ENCODE measurements at regions not wholly inside any gene's neighbourhood (a gene's known extent, or its start where the extent isn't known, plus 50 kb on each side); places are given as distances from the start of the nearest gene placed in this dataset.

GRCh38 chr1:235009561-235010306, 118.9 kb downstream of the TOMM20 start:
- Mint-ChIP-seq H3K27me3 (ENCODE audit: low read depth) (no peaks in the 10 kb centered on the region), H3K4me3 (peak overlapping the region; percentile 15), H3K27ac (peak overlapping the region; percentile 76), H3K4me1 (ENCODE audit: low read depth) (peaks cover 73% of the 10 kb centered on the region), H3K9me3 (peaks cover 14% of the 10 kb centered on the region), H3K36me3 (ENCODE audit: low read depth) (peaks cover 33% of the 10 kb centered on the region)

- no peak overlapping the region for H3K4me3 Mint-ChIP-seq
These were observed 119.6 kb downstream of the TOMM20 start for GRCh38 chr1:235009074-235009473.

GRCh38 chr1:235008239-235008638, 120.4 kb downstream of the TOMM20 start:
- Mint-ChIP-seq H3K27ac (peak overlapping the region; percentile 83), H3K4me3 (no peak overlapping the region), H3K4me1 (ENCODE audit: low read depth) (peaks cover 70% of the 10 kb centered on the region), H3K36me3 (ENCODE audit: low read depth) (peaks cover 32% of the 10 kb centered on the region), H3K9me3 (peaks cover 14% of the 10 kb centered on the region), H3K27me3 (ENCODE audit: low read depth) (no peaks in the 10 kb centered on the region)

More at GRCh38 chr1:235009074-235009473, 119.6 kb downstream of the TOMM20 start:
- H3K36me3 Mint-ChIP-seq (ENCODE audit: low read depth) = peaks cover 30% of the 10 kb centered on the region
- peaks cover 72% of the 10 kb centered on the region for H3K4me1 Mint-ChIP-seq (ENCODE audit: low read depth)
- H3K27ac Mint-ChIP-seq = peak overlapping the region; percentile 77
- peaks cover 14% of the 10 kb centered on the region for H3K9me3 Mint-ChIP-seq
- H3K27me3 Mint-ChIP-seq (ENCODE audit: low read depth) = no peaks in the 10 kb centered on the region

- Mint-ChIP-seq H3K36me3 (ENCODE audit: low read depth) (peaks cover 26% of the 10 kb centered on the region), H3K4me1 (ENCODE audit: low read depth) (peaks cover 59% of the 10 kb centered on the region), H3K27me3 (ENCODE audit: low read depth) (no peaks in the 10 kb centered on the region), H3K4me3 (no peak overlapping the region), H3K27ac (peak overlapping the region; percentile 65), H3K9me3 (peaks cover 14% of the 10 kb centered on the region)
These were observed 121.8 kb downstream of the TOMM20 start for GRCh38 chr1:235006816-235007215.

GRCh38 chr1:235006132-235006721, 122.4 kb downstream of the TOMM20 start:
- Mint-ChIP-seq H3K4me1 (ENCODE audit: low read depth) (peaks cover 55% of the 10 kb centered on the region), H3K27ac (peak overlapping the region; percentile 65), H3K36me3 (ENCODE audit: low read depth) (peaks cover 26% of the 10 kb centered on the region), H3K9me3 (peaks cover 14% of the 10 kb centered on the region), H3K27me3 (ENCODE audit: low read depth) (no peaks in the 10 kb centered on the region), H3K4me3 (peak overlapping the region; percentile 5)

GRCh38 chr1:235004840-235005391, 123.7 kb downstream of the TOMM20 start:
- H3K4me1 Mint-ChIP-seq (ENCODE audit: low read depth) = peaks cover 47% of the 10 kb centered on the region

GRCh38 chr1:235004276-235004675, 124.4 kb downstream of the TOMM20 start:
- Mint-ChIP-seq H3K27me3 (ENCODE audit: low read depth) (no peaks in the 10 kb centered on the region), H3K4me3 (no peak overlapping the region), H3K9me3 (peaks cover 14% of the 10 kb centered on the region), H3K4me1 (ENCODE audit: low read depth) (peaks cover 41% of the 10 kb centered on the region), H3K27ac (no peak overlapping the region), H3K36me3 (ENCODE audit: low read depth) (peaks cover 22% of the 10 kb centered on the region)

More at GRCh38 chr1:235004840-235005391, 123.7 kb downstream of the TOMM20 start:
- Mint-ChIP-seq H3K36me3 (ENCODE audit: low read depth) (peaks cover 24% of the 10 kb centered on the region), H3K27ac (peak overlapping the region; percentile 45), H3K27me3 (ENCODE audit: low read depth) (no peaks in the 10 kb centered on the region), H3K4me3 (no peak overlapping the region), H3K9me3 (peaks cover 14% of the 10 kb centered on the region)

GRCh38 chr1:235002706-235003300, 125.8 kb downstream of the TOMM20 start:
- H3K9me3 Mint-ChIP-seq = peaks cover 5% of the 10 kb centered on the region
- H3K27me3 Mint-ChIP-seq (ENCODE audit: low read depth) = no peaks in the 10 kb centered on the region
- H3K36me3 Mint-ChIP-seq (ENCODE audit: low read depth) = peaks cover 11% of the 10 kb centered on the region
- peaks cover 40% of the 10 kb centered on the region for H3K4me1 Mint-ChIP-seq (ENCODE audit: low read depth)
- no peak overlapping the region for H3K4me3 Mint-ChIP-seq
- no peak overlapping the region for H3K27ac Mint-ChIP-seq

- Mint-ChIP-seq H3K27ac (no peak overlapping the region), H3K4me3 (no peak overlapping the region), H3K4me1 (ENCODE audit: low read depth) (peaks cover 28% of the 10 kb centered on the region), H3K36me3 (ENCODE audit: low read depth) (peaks cover 2% of the 10 kb centered on the region), H3K9me3 (no peaks in the 10 kb centered on the region), H3K27me3 (ENCODE audit: low read depth) (no peaks in the 10 kb centered on the region)
These were observed 129.1 kb downstream of the TOMM20 start for GRCh38 chr1:234999513-234999940.

GRCh38 chr1:234997896-234998741, 130.5 kb downstream of the TOMM20 start:
- no peaks in the 10 kb centered on the region for H3K27me3 Mint-ChIP-seq (ENCODE audit: low read depth)
- no peaks in the 10 kb centered on the region for H3K36me3 Mint-ChIP-seq (ENCODE audit: low read depth)
- no peaks in the 10 kb centered on the region for H3K9me3 Mint-ChIP-seq
- H3K27ac Mint-ChIP-seq = no peak overlapping the region
- peaks cover 29% of the 10 kb centered on the region for H3K4me1 Mint-ChIP-seq (ENCODE audit: low read depth)
- H3K4me3 Mint-ChIP-seq = no peak overlapping the region

GRCh38 chr1:234997201-234997895, 131.3 kb downstream of the TOMM20 start:
- no peaks in the 10 kb centered on the region for H3K9me3 Mint-ChIP-seq
- H3K27ac Mint-ChIP-seq = no peak overlapping the region
- H3K4me1 Mint-ChIP-seq (ENCODE audit: low read depth) = peaks cover 28% of the 10 kb centered on the region
- H3K27me3 Mint-ChIP-seq (ENCODE audit: low read depth) = no peaks in the 10 kb centered on the region
- H3K4me3 Mint-ChIP-seq = no peak overlapping the region
- no peaks in the 10 kb centered on the region for H3K36me3 Mint-ChIP-seq (ENCODE audit: low read depth)

GRCh38 chr1:234996245-234996757, 132.3 kb downstream of the TOMM20 start:
- Mint-ChIP-seq H3K27ac (no peak overlapping the region), H3K27me3 (ENCODE audit: low read depth) (no peaks in the 10 kb centered on the region), H3K9me3 (no peaks in the 10 kb centered on the region)

GRCh38 chr1:234994436-234995295, 134.0 kb downstream of the TOMM20 start:
- Mint-ChIP-seq H3K9me3 (no peaks in the 10 kb centered on the region), H3K36me3 (ENCODE audit: low read depth) (peaks cover 4% of the 10 kb centered on the region), H3K4me1 (ENCODE audit: low read depth) (peaks cover 39% of the 10 kb centered on the region), H3K27me3 (ENCODE audit: low read depth) (no peaks in the 10 kb centered on the region), H3K4me3 (no peak overlapping the region), H3K27ac (peak overlapping the region; percentile 0)

More at GRCh38 chr1:234996245-234996757, 132.3 kb downstream of the TOMM20 start:
- Mint-ChIP-seq H3K36me3 (ENCODE audit: low read depth) (peaks cover 1% of the 10 kb centered on the region), H3K4me3 (no peak overlapping the region), H3K4me1 (ENCODE audit: low read depth) (peaks cover 31% of the 10 kb centered on the region)

Measured in T-helper 1 cell treated with Interleukin-12 subunit alpha and Interleukin-12 subunit beta and Interleukin-4 antibody, amounts not matched to agents 30 μg/mL and 1 μg/mL, for 36 hours (primary cell).